Naive thymus-derived CD4-positive, alpha-beta T cell (primary cell): ENCODE measurements at regions not wholly inside any gene's neighbourhood (a gene's known extent, or its start where the extent isn't known, plus 50 kb on each side); places are given as distances from the start of the nearest gene placed in this dataset.

Experiments used
- ATAC-seq: fragments of 150-1000 bp; cut with Tn5 transposase; 2 replicates; pipeline ENCODE4 v1.10.0; 2021; ENCODE audit warnings: mild to moderate bottlenecking, moderate library complexity
- CTCF ChIA-PET: fragments of 350-600 bp; sonication (Branson Sonifier 250); formaldehyde crosslinking; loops from one replicate; lab custom pipeline; 2021; ENCODE audit warnings: antibody characterized with exemption; lab: Charles Lee
- POLR2A ChIA-PET: fragments of 350-600 bp; sonication (Branson Sonifier 250); formaldehyde crosslinking; loops from one replicate; lab custom pipeline; 2021; ENCODE audit warnings: antibody characterized with exemption, inconsistent platforms; lab: Charles Lee
- DNase-seq, 9 donors: peaks; one replicate each; pipeline versions ENCODE4 v3.0.0 to v3.0.0-alpha.2; 2020 to 2022; ENCODE audit warnings: mixed read lengths in 1 of 9
- H3K27ac ChIP-seq: one replicate; pipeline ENCODE4 v1.7.0; 2013; ENCODE audit warnings: mild to moderate bottlenecking, low read depth, low read length, moderate library complexity
- H3K27me3 ChIP-seq, 2 donors: one replicate each; pipeline ENCODE4 v1.7.0; 2013; ENCODE audit warnings: low read length in 2 of 2, mild to moderate bottlenecking in 2 of 2, moderate library complexity in 2 of 2; ENCODE audit not compliant: control insufficient read depth in 2 of 2, insufficient read depth in 2 of 2
- H3K36me3 ChIP-seq, 3 experiments: 1 replicate in 2 of 3; 2 replicates in 1 of 3; pipeline ENCODE4 v1.7.0; 2013; ENCODE audit warnings: low read length in 3 of 3, mild to moderate bottlenecking in 3 of 3, moderate library complexity in 1 of 3; ENCODE audit not compliant: insufficient read depth in 3 of 3, control insufficient read depth in 2 of 3
- H3K4me1 ChIP-seq, 2 donors: one replicate each; pipeline ENCODE4 v1.7.0; 2013; ENCODE audit warnings: low read length in 2 of 2, mild to moderate bottlenecking in 2 of 2, moderate library complexity in 1 of 2; ENCODE audit not compliant: control insufficient read depth in 2 of 2, insufficient read depth in 2 of 2
- H3K4me3 ChIP-seq: 2 replicates; pipeline ENCODE4 v1.7.0; 2013; ENCODE audit warnings: mild to moderate bottlenecking, low read length
- H3K9me3 ChIP-seq, 3 experiments: 1 replicate in 2 of 3; 2 replicates in 1 of 3; pipeline ENCODE4 v1.7.0; 2013; ENCODE audit warnings: low read length in 3 of 3; ENCODE audit not compliant: control insufficient read depth in 2 of 3
- H3K27ac Mint-ChIP-seq, 9 donors: one replicate each; pipeline ENCODE4 v1.8.0; 2020 to 2022; ENCODE audit warnings: mixed read lengths in 9 of 9, mild to moderate bottlenecking in 8 of 9, moderate library complexity in 5 of 9, inconsistent platforms in 2 of 9
- H3K27me3 Mint-ChIP-seq, 5 donors: one replicate each; pipeline ENCODE4 v1.8.0; 2021 to 2022; ENCODE audit warnings: mixed read lengths in 5 of 5, mild to moderate bottlenecking in 1 of 5
- H3K36me3 Mint-ChIP-seq, 5 donors: one replicate each; pipeline ENCODE4 v1.8.0; 2020 to 2022; ENCODE audit warnings: mixed read lengths in 5 of 5, mild to moderate bottlenecking in 3 of 5, inconsistent platforms in 1 of 5
- H3K4me1 Mint-ChIP-seq, 7 donors: one replicate each; pipeline ENCODE4 v1.8.0; 2020 to 2022; ENCODE audit warnings: mixed read lengths in 7 of 7, mild to moderate bottlenecking in 3 of 7, inconsistent platforms in 1 of 7
- H3K4me3 Mint-ChIP-seq, 10 donors: one replicate each; pipeline ENCODE4 v1.8.0; 2020 to 2022; ENCODE audit warnings: mild to moderate bottlenecking in 10 of 10, mixed read lengths in 10 of 10, moderate library complexity in 6 of 10, inconsistent platforms in 2 of 10
- H3K9me3 Mint-ChIP-seq, 11 donors: one replicate each; pipeline ENCODE4 v1.8.0; 2020 to 2022; ENCODE audit warnings: mixed read lengths in 11 of 11, mild to moderate bottlenecking in 4 of 11, inconsistent platforms in 1 of 11, moderate library complexity in 1 of 11
- intact Hi-C, 2 donors: fragments of 100-400 bp; cut with micrococcal nuclease; formaldehyde crosslinking; loops; one replicate each; pipeline ENCODE4 v1.15.1; 2023

DNA sequence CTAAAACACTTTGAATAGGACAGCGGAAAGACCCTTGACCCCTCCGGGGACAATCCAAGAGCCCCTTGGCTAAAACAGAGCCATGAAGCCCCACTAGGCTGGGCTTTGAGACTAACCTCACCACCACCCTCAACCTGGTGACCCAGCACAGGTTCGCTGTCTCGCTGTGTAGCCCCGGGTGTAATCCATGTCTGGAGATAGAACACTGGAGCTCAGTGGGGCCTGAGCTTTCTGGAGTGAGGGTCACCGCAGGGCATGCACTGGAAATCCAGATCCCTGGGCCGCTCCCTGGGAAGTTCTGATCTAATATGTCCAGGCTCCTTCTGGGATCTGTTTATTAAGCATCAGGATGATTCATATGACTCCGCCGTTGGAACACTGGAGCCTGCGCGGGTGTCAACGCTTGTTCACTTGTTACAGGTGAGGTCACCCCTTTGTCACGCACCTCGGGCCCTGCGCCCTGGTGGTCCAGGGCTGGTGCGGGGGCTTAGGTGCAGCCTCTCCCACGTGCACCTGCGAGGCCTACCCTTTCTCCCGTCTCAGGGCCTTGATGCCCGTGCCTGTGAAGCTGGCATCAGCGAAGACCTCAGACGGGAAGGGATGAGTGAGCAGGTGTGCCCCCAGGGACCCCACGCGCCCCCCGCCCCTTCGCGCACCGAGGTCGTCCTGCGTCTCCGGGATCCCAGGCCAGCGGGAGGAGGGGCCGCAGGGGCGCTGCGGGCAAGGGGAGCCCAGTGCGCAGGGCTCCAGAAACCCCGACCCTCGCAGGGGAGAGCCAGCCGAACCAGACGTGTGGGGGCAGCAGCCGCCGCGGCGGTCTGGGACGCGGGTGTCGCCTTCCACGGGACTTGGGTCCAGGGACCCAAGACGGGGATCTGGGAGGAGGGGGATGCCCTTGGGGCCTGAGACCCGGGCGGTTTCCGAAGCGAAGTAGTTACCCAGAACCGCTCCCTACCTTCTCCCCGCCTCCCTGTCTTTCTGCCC is 224.1 kb upstream of the FOXF1 start:
- ChIA-PET POLR2A (interaction anchor here (0.7 kb wide), 1 partner anchor 32 kb away, joined by 3 read pairs; no protein-coding TSS in a partner anchor), CTCF (no interaction called here)
- no peaks in the 10 kb centered on the region for H3K4me1 ChIP-seq
- H3K9me3 ChIP-seq = no peaks in the 10 kb centered on the region
- H3K27ac ChIP-seq = no peak overlapping the region
- no peaks in the 10 kb centered on the region for H3K36me3 Mint-ChIP-seq
- peaks cover 0 to 3% (median 0%) of the 10 kb centered on the region in 11 donors for H3K9me3 Mint-ChIP-seq
- no peak overlapping the region for H3K4me3 Mint-ChIP-seq
- H3K27me3 Mint-ChIP-seq = peaks cover 61 to 77% (median 67%) of the 10 kb centered on the region in 5 donors
- no peak for DNase-seq
- peaks cover 0 to 3% of the 10 kb centered on the region in 2 donors for H3K27me3 ChIP-seq
- no peak overlapping the region for H3K27ac Mint-ChIP-seq
- peaks cover 0 to 7% (median 0%) of the 10 kb centered on the region in 7 donors for H3K4me1 Mint-ChIP-seq
- no peak overlapping the region for H3K4me3 ChIP-seq
- ATAC-seq = no peak
- H3K36me3 ChIP-seq = no peaks in the 10 kb centered on the region
- intact Hi-C loops = no loop called here

DNA sequence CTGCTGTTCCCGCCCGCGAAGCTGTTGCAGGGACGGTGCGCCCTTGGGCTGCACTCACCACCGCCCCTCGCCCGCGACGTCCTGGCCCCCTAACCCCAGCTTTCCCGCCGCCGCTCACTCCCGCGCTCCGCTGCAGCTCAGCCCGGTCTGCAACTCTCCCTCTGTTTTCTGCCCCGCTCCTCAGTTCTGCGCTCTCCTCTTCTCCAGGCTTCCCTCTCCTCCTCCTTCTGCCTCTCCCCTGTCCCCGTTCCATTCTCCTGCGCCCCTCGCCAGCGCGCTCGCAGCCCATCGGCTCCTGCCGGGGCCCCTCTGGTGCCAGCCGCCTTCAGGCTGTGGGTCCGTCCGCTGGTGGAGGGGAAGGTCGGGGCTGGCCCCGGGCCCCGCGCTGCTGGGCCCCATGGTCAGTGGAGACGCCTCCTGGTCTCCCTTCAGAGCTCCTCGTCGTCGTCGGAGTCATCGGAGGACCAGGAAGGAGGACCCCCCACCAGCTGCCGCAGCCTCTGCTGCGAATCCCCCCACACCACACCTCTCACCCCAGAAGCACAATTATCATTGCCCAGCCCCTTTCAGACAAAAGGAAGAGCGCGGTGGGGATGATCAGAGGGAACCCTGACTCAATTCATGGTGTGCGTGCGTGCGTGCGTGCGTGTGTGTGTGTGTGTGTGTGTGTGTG is 223.2 kb upstream of the FOXF1 start:
- Mint-ChIP-seq H3K36me3 (no peaks in the 10 kb centered on the region), H3K9me3 (peaks cover 0 to 2% (median 0%) of the 10 kb centered on the region in 11 donors), H3K4me1 (peaks cover 0 to 7% (median 0%) of the 10 kb centered on the region in 7 donors), H3K27ac (no peak overlapping the region), H3K27me3 (peaks cover 63 to 78% (median 70%) of the 10 kb centered on the region in 5 donors), H3K4me3 (no peak overlapping the region)
- no peak overlapping the region for H3K4me3 ChIP-seq
- no peak for DNase-seq
- CTCF ChIA-PET = no interaction called here
- POLR2A ChIA-PET = interaction anchor here (0.7 kb wide), 1 partner anchor 33 kb away, joined by 3 read pairs; no protein-coding TSS in a partner anchor
- no peaks in the 10 kb centered on the region for H3K4me1 ChIP-seq
- no peaks in the 10 kb centered on the region for H3K9me3 ChIP-seq
- peaks cover 0 to 3% of the 10 kb centered on the region in 2 donors for H3K27me3 ChIP-seq
- ATAC-seq = no peak
- no peaks in the 10 kb centered on the region for H3K36me3 ChIP-seq
- no peak overlapping the region for H3K27ac ChIP-seq
- intact Hi-C loops = no loop called here

DNA sequence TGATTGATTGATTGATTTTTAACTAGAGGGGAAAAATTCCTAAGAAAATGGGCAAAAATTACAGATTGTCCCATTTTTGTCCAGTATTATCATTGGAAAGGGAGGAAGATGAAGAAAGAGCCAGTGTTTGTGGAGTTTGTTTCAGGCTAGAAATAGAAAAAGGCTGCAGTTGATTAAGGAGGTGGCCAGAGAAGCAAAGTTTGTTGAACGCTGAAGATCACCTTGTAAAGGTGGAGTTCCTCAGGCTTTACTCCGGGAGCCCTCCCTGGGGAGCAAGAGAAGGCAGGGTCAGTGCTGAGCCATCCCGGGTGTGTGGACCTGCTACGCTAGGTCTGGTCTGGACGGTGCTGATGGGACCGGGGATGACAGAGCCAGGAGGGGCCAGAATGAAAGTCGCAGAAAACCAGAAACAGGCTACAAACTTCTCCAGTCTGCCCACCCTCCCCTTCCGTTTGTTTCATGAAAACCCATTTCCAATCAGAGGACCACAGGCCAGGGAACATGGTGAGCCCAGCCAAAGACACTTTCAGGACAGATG is 222.6 kb upstream of the FOXF1 start:
- no peaks in the 10 kb centered on the region for H3K4me1 ChIP-seq
- no peaks in the 10 kb centered on the region for H3K36me3 ChIP-seq
- Mint-ChIP-seq H3K9me3 (peaks cover 0 to 2% (median 0%) of the 10 kb centered on the region in 11 donors), H3K27me3 (peaks cover 69 to 83% (median 74%) of the 10 kb centered on the region in 5 donors), H3K4me1 (peaks cover 0 to 7% (median 0%) of the 10 kb centered on the region in 7 donors), H3K36me3 (no peaks in the 10 kb centered on the region), H3K4me3 (no peak overlapping the region), H3K27ac (no peak overlapping the region)
- H3K27me3 ChIP-seq = peaks cover 0 to 3% of the 10 kb centered on the region in 2 donors
- DNase-seq = no peak
- intact Hi-C loops = no loop called here
- ATAC-seq = no peak
- POLR2A ChIA-PET = no interaction called here
- no peak overlapping the region for H3K4me3 ChIP-seq
- CTCF ChIA-PET = no interaction called here
- no peak overlapping the region for H3K27ac ChIP-seq
- no peaks in the 10 kb centered on the region for H3K9me3 ChIP-seq

DNA sequence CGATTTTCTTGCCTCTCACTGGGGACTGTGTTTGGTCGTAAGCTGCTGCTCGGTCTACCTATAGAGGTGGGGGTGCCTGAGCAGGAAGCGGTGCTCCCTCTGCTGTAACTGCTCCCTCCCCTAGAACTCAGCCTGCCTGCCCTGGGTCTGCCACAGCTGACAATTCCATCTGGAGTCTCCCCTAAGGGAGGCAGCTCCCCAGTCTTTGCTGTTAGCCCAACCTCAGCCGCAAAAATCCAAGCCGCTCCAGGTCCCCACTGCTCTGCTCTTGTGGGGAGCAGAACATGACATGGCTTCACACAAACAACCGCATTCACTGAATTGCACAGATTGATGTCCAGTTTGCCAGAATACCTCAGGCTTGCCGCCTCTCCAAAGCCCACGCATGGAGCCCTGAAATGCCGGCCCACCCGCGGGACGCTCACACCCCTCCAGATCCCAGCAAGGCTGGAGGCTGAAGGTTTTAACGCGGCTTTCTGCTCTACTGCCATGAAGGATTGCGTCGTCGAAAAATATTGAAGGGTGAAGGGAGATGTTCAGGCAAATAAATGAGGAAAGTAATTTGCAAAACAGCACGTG is 221.5 kb upstream of the FOXF1 start:
- H3K4me3 Mint-ChIP-seq = no peak overlapping the region
- H3K36me3 Mint-ChIP-seq = no peaks in the 10 kb centered on the region
- no peak for DNase-seq
- Histone ChIP-seq H3K4me1 (no peaks in the 10 kb centered on the region), H3K27ac (no peak overlapping the region), H3K4me3 (no peak overlapping the region), H3K36me3 (no peaks in the 10 kb centered on the region), H3K27me3 (peaks cover 0 to 3% of the 10 kb centered on the region in 2 donors), H3K9me3 (no peaks in the 10 kb centered on the region)
- ChIA-PET CTCF (no interaction called here), POLR2A (no interaction called here)
- peaks cover 70 to 84% (median 76%) of the 10 kb centered on the region in 5 donors for H3K27me3 Mint-ChIP-seq
- ATAC-seq = no peak
- intact Hi-C loops = no loop called here
- H3K9me3 Mint-ChIP-seq = peaks cover 0 to 2% (median 0%) of the 10 kb centered on the region in 11 donors
- H3K27ac Mint-ChIP-seq = no peak overlapping the region
- peaks cover 0 to 7% (median 0%) of the 10 kb centered on the region in 7 donors for H3K4me1 Mint-ChIP-seq

DNA sequence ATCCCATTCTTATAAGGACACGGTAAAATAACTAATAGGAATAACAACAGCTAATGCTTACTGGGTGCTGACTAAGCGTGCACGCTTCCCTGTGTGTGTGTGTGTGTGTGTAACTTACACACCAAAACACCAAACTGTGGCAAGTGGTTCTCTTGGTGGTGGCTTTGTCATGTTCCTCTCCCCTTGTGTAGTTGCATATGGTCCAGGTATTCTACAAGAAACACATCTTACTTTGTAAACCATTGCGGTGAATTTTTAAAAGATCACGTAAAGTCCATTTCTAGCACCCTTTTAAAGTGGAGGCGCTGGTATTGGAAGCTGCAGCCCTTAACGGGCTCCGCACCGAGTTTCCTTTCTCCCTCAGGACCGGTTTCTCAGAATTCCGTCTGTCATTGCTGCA is 221.0 kb upstream of the FOXF1 start:
- POLR2A ChIA-PET = no interaction called here
- Histone ChIP-seq H3K4me1 (no peaks in the 10 kb centered on the region), H3K4me3 (no peak overlapping the region), H3K36me3 (no peaks in the 10 kb centered on the region), H3K27ac (no peak overlapping the region), H3K27me3 (peaks cover 0 to 3% of the 10 kb centered on the region in 2 donors), H3K9me3 (no peaks in the 10 kb centered on the region)
- Mint-ChIP-seq H3K27me3 (peaks cover 70 to 84% (median 81%) of the 10 kb centered on the region in 5 donors), H3K4me1 (peaks cover 0 to 7% (median 0%) of the 10 kb centered on the region in 7 donors), H3K9me3 (peaks cover 0 to 2% (median 0%) of the 10 kb centered on the region in 11 donors), H3K36me3 (no peaks in the 10 kb centered on the region), H3K4me3 (no peak overlapping the region), H3K27ac (no peak overlapping the region)
- DNase-seq (no peak), ATAC-seq (no peak)
- CTCF ChIA-PET = no interaction called here
- intact Hi-C loops = no loop called here

DNA sequence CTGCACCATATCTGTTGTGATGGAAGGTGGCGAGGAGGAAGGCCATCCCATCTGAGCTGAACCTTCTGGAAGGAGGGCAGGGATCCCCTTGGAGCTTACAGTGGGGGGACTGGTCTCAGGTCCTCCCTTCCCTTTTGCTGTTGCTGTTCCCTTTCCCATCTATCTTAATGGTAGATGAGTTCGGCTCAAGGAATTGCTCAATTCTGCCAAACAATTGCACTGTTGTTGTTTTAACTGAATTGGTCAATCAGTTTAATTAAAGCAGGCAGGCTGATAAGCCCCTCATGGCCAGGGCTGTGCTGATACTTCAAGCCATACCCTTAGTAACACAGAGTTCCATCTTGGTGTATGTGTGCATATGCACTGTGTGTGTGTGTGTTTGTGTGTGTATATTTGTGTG is 220.4 kb upstream of the FOXF1 start:
- Histone ChIP-seq H3K36me3 (no peaks in the 10 kb centered on the region), H3K9me3 (no peaks in the 10 kb centered on the region), H3K4me1 (no peaks in the 10 kb centered on the region), H3K4me3 (no peak overlapping the region), H3K27ac (no peak overlapping the region), H3K27me3 (peaks cover 0 to 3% of the 10 kb centered on the region in 2 donors)
- peaks cover 0 to 2% (median 0%) of the 10 kb centered on the region in 11 donors for H3K9me3 Mint-ChIP-seq
- CTCF ChIA-PET = no interaction called here
- no peak overlapping the region for H3K4me3 Mint-ChIP-seq
- DNase-seq (no peak), ATAC-seq (no peak)
- intact Hi-C loops = no loop called here
- no peaks in the 10 kb centered on the region for H3K36me3 Mint-ChIP-seq
- POLR2A ChIA-PET = no interaction called here
- H3K27me3 Mint-ChIP-seq = peaks cover 67 to 87% (median 77%) of the 10 kb centered on the region in 5 donors
- peaks cover 0 to 7% (median 0%) of the 10 kb centered on the region in 7 donors for H3K4me1 Mint-ChIP-seq
- no peak overlapping the region for H3K27ac Mint-ChIP-seq
